Naive thymus-derived CD4-positive, alpha-beta T cell (primary cell): ENCODE measurements at regions not wholly inside any gene's neighbourhood (a gene's known extent, or its start where the extent isn't known, plus 50 kb on each side); places are given as distances from the start of the nearest gene placed in this dataset.

Source experiments
- ATAC-seq: fragments of 150-1000 bp; cut with Tn5 transposase; 2 replicates; pipeline ENCODE4 v1.10.0; 2021; ENCODE audit warnings: mild to moderate bottlenecking, moderate library complexity
- CTCF ChIA-PET: fragments of 350-600 bp; sonication (Branson Sonifier 250); formaldehyde crosslinking; loops from one replicate; lab custom pipeline; 2021; ENCODE audit warnings: antibody characterized with exemption; lab: Charles Lee
- POLR2A ChIA-PET: fragments of 350-600 bp; sonication (Branson Sonifier 250); formaldehyde crosslinking; loops from one replicate; lab custom pipeline; 2021; ENCODE audit warnings: antibody characterized with exemption, inconsistent platforms; lab: Charles Lee
- DNase-seq, 9 donors: peaks; one replicate each; pipeline versions ENCODE4 v3.0.0 to v3.0.0-alpha.2; 2020 to 2022; ENCODE audit warnings: mixed read lengths in 1 of 9
- H3K27ac ChIP-seq: one replicate; pipeline ENCODE4 v1.7.0; 2013; ENCODE audit warnings: mild to moderate bottlenecking, low read depth, low read length, moderate library complexity
- H3K27me3 ChIP-seq, 2 donors: one replicate each; pipeline ENCODE4 v1.7.0; 2013; ENCODE audit warnings: low read length in 2 of 2, mild to moderate bottlenecking in 2 of 2, moderate library complexity in 2 of 2; ENCODE audit not compliant: control insufficient read depth in 2 of 2, insufficient read depth in 2 of 2
- H3K36me3 ChIP-seq, 3 experiments: 1 replicate in 2 of 3; 2 replicates in 1 of 3; pipeline ENCODE4 v1.7.0; 2013; ENCODE audit warnings: low read length in 3 of 3, mild to moderate bottlenecking in 3 of 3, moderate library complexity in 1 of 3; ENCODE audit not compliant: insufficient read depth in 3 of 3, control insufficient read depth in 2 of 3
- H3K4me1 ChIP-seq, 2 donors: one replicate each; pipeline ENCODE4 v1.7.0; 2013; ENCODE audit warnings: low read length in 2 of 2, mild to moderate bottlenecking in 2 of 2, moderate library complexity in 1 of 2; ENCODE audit not compliant: control insufficient read depth in 2 of 2, insufficient read depth in 2 of 2
- H3K4me3 ChIP-seq: 2 replicates; pipeline ENCODE4 v1.7.0; 2013; ENCODE audit warnings: mild to moderate bottlenecking, low read length
- H3K9me3 ChIP-seq, 3 experiments: 1 replicate in 2 of 3; 2 replicates in 1 of 3; pipeline ENCODE4 v1.7.0; 2013; ENCODE audit warnings: low read length in 3 of 3; ENCODE audit not compliant: control insufficient read depth in 2 of 3
- H3K27ac Mint-ChIP-seq, 9 donors: one replicate each; pipeline ENCODE4 v1.8.0; 2020 to 2022; ENCODE audit warnings: mixed read lengths in 9 of 9, mild to moderate bottlenecking in 8 of 9, moderate library complexity in 5 of 9, inconsistent platforms in 2 of 9
- H3K27me3 Mint-ChIP-seq, 5 donors: one replicate each; pipeline ENCODE4 v1.8.0; 2021 to 2022; ENCODE audit warnings: mixed read lengths in 5 of 5, mild to moderate bottlenecking in 1 of 5
- H3K36me3 Mint-ChIP-seq, 5 donors: one replicate each; pipeline ENCODE4 v1.8.0; 2020 to 2022; ENCODE audit warnings: mixed read lengths in 5 of 5, mild to moderate bottlenecking in 3 of 5, inconsistent platforms in 1 of 5
- H3K4me1 Mint-ChIP-seq, 7 donors: one replicate each; pipeline ENCODE4 v1.8.0; 2020 to 2022; ENCODE audit warnings: mixed read lengths in 7 of 7, mild to moderate bottlenecking in 3 of 7, inconsistent platforms in 1 of 7
- H3K4me3 Mint-ChIP-seq, 10 donors: one replicate each; pipeline ENCODE4 v1.8.0; 2020 to 2022; ENCODE audit warnings: mild to moderate bottlenecking in 10 of 10, mixed read lengths in 10 of 10, moderate library complexity in 6 of 10, inconsistent platforms in 2 of 10
- H3K9me3 Mint-ChIP-seq, 11 donors: one replicate each; pipeline ENCODE4 v1.8.0; 2020 to 2022; ENCODE audit warnings: mixed read lengths in 11 of 11, mild to moderate bottlenecking in 4 of 11, inconsistent platforms in 1 of 11, moderate library complexity in 1 of 11
- intact Hi-C, 2 donors: fragments of 100-400 bp; cut with micrococcal nuclease; formaldehyde crosslinking; loops; one replicate each; pipeline ENCODE4 v1.15.1; 2023

DNA sequence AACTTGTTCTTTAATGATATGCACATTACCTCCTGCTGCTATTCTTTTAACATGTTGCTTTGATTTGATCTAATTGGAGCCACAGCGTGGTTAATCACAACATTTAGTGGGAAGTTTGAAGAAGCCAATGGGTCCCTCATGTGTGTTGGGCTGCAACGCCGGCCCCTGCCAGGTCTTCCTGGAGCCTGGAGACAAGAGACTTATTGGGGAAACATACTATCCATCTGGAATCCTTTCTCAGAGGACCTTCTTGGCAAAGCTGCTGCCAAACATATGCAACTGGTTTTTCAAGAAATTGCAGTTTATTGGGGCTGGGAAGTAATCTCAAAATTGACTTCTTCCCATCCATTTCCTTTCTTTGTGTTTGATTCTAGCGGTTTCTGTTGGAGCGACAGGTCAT lies 396.3 kb upstream of the PROK2 start:
- ATAC-seq (no peak), DNase-seq (no peak)
- no peak overlapping the region for H3K27ac Mint-ChIP-seq
- Histone ChIP-seq H3K27me3 (no peaks in the 10 kb centered on the region), H3K9me3 (no peaks in the 10 kb centered on the region), H3K4me1 (peaks cover 0 to 9% of the 10 kb centered on the region in 2 donors), H3K27ac (no peak overlapping the region), H3K36me3 (no peaks in the 10 kb centered on the region), H3K4me3 (no peak overlapping the region)
- no peaks in the 10 kb centered on the region for H3K36me3 Mint-ChIP-seq
- H3K4me3 Mint-ChIP-seq, result no peak overlapping the region
- ChIA-PET POLR2A (interaction anchor here (0.8 kb wide), 1 partner anchor 12 kb away, joined by 4 read pairs; no protein-coding TSS in a partner anchor), CTCF (no interaction called here)
- H3K27me3 Mint-ChIP-seq, result peaks cover 12 to 30% (median 20%) of the 10 kb centered on the region in 5 donors
- intact Hi-C loops, result no loop called here
- peaks cover 0 to 5% (median 0%) of the 10 kb centered on the region in 11 donors for H3K9me3 Mint-ChIP-seq
- H3K4me1 Mint-ChIP-seq, result peaks cover 5 to 19% (median 12%) of the 10 kb centered on the region in 7 donors

- peaks cover 5 to 20% (median 12%) of the 10 kb centered on the region in 7 donors for H3K4me1 Mint-ChIP-seq
- ChIA-PET POLR2A (interaction anchor here (0.6 kb wide), 1 partner anchor 171 kb away, joined by 3 read pairs; no protein-coding TSS in a partner anchor), CTCF (no interaction called here)
- Histone ChIP-seq H3K4me1 (peaks cover 0 to 9% of the 10 kb centered on the region in 2 donors), H3K27ac (no peak overlapping the region), H3K9me3 (no peaks in the 10 kb centered on the region), H3K36me3 (no peaks in the 10 kb centered on the region), H3K4me3 (no peak overlapping the region), H3K27me3 (no peaks in the 10 kb centered on the region)
- no peaks in the 10 kb centered on the region for H3K36me3 Mint-ChIP-seq
- H3K4me3 Mint-ChIP-seq, result no peak overlapping the region
- peaks cover 20 to 38% (median 28%) of the 10 kb centered on the region in 5 donors for H3K27me3 Mint-ChIP-seq
- DNase-seq, result no peak
- H3K27ac Mint-ChIP-seq, result no peak overlapping the region
- intact Hi-C loops, result no loop called here
- no peak for ATAC-seq
- peaks cover 0 to 5% (median 0%) of the 10 kb centered on the region in 11 donors for H3K9me3 Mint-ChIP-seq
Observed at GRCh38 chr3:72180405-72180804, 395.5 kb upstream of the PROK2 start.

DNA sequence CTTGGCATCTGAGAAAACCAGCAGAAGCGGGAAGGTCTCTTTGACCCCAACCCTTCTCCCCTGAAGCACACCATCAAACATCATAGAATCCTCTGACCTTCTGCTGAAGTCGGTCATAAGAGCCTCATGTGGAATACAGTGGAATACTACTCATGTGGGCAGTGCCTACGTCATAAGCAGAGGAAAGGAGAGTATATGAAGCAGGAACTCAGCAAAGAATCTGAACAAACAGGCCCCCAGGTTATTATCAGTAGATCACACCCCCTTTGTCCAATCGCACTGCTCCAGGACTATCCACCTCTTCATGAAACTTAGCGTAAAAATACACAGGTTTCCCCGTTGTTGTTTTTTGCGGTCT lies 394.1 kb upstream of the PROK2 start:
- H3K27me3 Mint-ChIP-seq, result peaks cover 22 to 47% (median 30%) of the 10 kb centered on the region in 5 donors
- H3K9me3 ChIP-seq, result no peaks in the 10 kb centered on the region
- peaks cover 0 to 9% of the 10 kb centered on the region in 2 donors for H3K4me1 ChIP-seq
- no peak for ATAC-seq
- peaks cover 0 to 6% (median 0%) of the 10 kb centered on the region in 11 donors for H3K9me3 Mint-ChIP-seq
- H3K27ac ChIP-seq, result no peak overlapping the region
- H3K27ac Mint-ChIP-seq, result no peak overlapping the region
- CTCF ChIA-PET, result no interaction called here
- DNase-seq, result no peak
- intact Hi-C loops, result loop anchor here in 1 of 2 donors (10.0 kb wide), 1 partner anchor 174 kb away; no protein-coding TSS in a partner anchor
- no peaks in the 10 kb centered on the region for H3K27me3 ChIP-seq
- H3K4me1 Mint-ChIP-seq, result peaks cover 5 to 20% (median 12%) of the 10 kb centered on the region in 7 donors
- no peak overlapping the region for H3K4me3 Mint-ChIP-seq
- POLR2A ChIA-PET, result interaction anchor here (0.7 kb wide), 1 partner anchor 68 kb away, joined by 3 read pairs; no protein-coding TSS in a partner anchor
- H3K4me3 ChIP-seq, result no peak overlapping the region
- H3K36me3 Mint-ChIP-seq, result no peaks in the 10 kb centered on the region
- no peaks in the 10 kb centered on the region for H3K36me3 ChIP-seq

- H3K36me3 Mint-ChIP-seq, result no peaks in the 10 kb centered on the region
- DNase-seq (no peak), ATAC-seq (no peak)
- Histone ChIP-seq H3K9me3 (no peaks in the 10 kb centered on the region), H3K27me3 (no peaks in the 10 kb centered on the region), H3K4me3 (no peak overlapping the region), H3K4me1 (peaks cover 0 to 9% of the 10 kb centered on the region in 2 donors), H3K27ac (no peak overlapping the region), H3K36me3 (no peaks in the 10 kb centered on the region)
- CTCF ChIA-PET, result no interaction called here
- peaks cover 22 to 47% (median 30%) of the 10 kb centered on the region in 5 donors for H3K27me3 Mint-ChIP-seq
- POLR2A ChIA-PET, result interaction anchor here (0.7 kb wide), 1 partner anchor 67 kb away, joined by 3 read pairs; no protein-coding TSS in a partner anchor
- peaks cover 0 to 6% (median 0%) of the 10 kb centered on the region in 11 donors for H3K9me3 Mint-ChIP-seq
- H3K4me1 Mint-ChIP-seq, result peaks cover 5 to 20% (median 12%) of the 10 kb centered on the region in 7 donors
- intact Hi-C loops, result loop anchor here in 1 of 2 donors (10.0 kb wide), 1 partner anchor 174 kb away; no protein-coding TSS in a partner anchor
- H3K27ac Mint-ChIP-seq, result no peak overlapping the region
- peak overlapping the region in 2 of 10 donors; percentile 60 to 74 for H3K4me3 Mint-ChIP-seq
Observed at GRCh38 chr3:72178463-72179106, 393.6 kb upstream of the PROK2 start.

DNA sequence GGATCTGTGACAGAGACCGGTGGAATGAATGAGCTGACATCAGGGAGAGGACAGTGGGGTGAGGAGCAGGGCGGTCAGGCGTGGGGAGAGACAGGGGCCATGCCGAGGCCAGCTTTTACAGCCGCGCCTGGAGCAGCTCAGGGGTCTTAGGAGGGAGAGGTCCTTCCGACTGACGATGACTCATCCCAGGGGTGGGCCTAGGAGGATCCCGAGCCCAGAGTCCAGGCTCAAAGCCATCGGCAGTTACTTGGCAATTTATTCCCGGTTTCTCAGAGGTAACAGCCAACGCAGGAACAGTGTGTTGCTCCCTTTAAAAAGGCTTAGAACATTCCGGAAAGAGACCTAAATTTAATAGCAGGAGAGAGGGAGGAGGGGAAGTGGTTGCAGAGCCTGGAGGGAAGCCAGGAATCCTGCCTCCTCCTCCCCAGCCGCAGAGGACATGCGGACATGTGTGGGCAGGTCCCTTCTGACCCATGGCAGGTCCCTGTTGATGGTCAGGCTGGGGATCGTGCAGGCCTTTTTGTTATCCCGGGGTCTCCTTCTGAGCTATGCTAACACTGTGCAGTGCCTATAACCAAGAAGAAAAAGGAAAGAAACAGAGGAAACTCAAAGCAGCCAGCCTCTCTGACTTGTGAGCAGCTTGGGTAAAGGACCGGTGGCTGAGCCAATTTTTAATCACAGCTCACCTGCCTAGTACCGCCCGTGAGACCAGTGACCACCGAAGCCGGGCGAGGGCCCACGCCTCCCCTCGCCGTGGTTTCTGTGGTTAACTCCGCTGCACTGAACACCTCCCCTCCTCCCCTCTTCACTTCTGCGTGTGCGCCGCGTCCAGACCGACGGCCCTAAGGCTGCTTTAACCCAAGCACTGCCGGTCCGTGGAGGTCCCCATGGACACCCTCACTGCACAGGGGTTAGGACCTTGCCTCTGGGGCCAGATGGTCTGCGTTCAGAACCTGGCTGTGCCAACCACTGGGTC lies 392.4 kb upstream of the PROK2 start:
- CTCF ChIA-PET, result no interaction called here
- Mint-ChIP-seq H3K4me3 (peak overlapping the region; percentile 33 to 82 (median 63)), H3K9me3 (peaks cover 0 to 7% (median 0%) of the 10 kb centered on the region in 11 donors), H3K36me3 (no peaks in the 10 kb centered on the region), H3K27ac (peak overlapping the region in 1 of 9 donors; percentile 16), H3K27me3 (peaks cover 24 to 47% (median 33%) of the 10 kb centered on the region in 5 donors), H3K4me1 (peaks cover 5 to 20% (median 10%) of the 10 kb centered on the region in 7 donors)
- POLR2A ChIA-PET, result no interaction called here
- Histone ChIP-seq H3K27ac (no peak overlapping the region), H3K27me3 (no peaks in the 10 kb centered on the region), H3K9me3 (no peaks in the 10 kb centered on the region), H3K4me3 (no peak overlapping the region), H3K4me1 (peaks cover 0 to 9% of the 10 kb centered on the region in 2 donors), H3K36me3 (no peaks in the 10 kb centered on the region)
- intact Hi-C loops, result loop anchor here in 1 of 2 donors (10.0 kb wide), 1 partner anchor 173 kb away; no protein-coding TSS in a partner anchor
- peak in 4 of 9 donors; percentile 9 to 25 (median 11) for DNase-seq
- peak; percentile 37 for ATAC-seq

DNA sequence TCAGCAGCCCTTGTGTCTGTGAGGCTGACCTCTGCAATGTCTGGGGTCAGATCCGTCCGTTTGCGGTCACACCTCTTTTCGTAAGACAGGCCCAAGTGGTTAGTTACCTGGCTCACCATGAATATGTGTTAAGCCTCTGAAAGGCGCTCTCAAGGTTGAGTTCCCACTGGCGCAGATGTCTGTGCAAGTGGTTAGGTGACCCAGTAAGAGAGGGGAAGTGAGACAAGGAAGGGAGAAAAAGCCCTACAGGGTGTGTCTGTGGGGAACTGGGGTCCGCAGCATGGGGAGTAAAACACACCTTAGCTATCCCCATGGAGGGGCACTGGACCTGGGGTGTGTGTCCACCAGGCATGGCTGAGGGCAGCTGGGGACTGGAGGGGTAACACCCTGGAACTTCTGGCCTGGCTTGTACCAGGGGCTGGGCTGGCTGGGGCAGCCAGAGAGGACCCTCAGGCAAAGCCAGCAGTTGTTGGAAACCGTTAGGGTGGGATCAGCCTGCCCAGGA lies 391.6 kb upstream of the PROK2 start:
- peaks cover 22 to 41% (median 34%) of the 10 kb centered on the region in 5 donors for H3K27me3 Mint-ChIP-seq
- H3K27ac Mint-ChIP-seq, result no peak overlapping the region
- H3K9me3 ChIP-seq, result no peaks in the 10 kb centered on the region
- no peaks in the 10 kb centered on the region for H3K27me3 ChIP-seq
- peaks cover 5 to 20% (median 9%) of the 10 kb centered on the region in 7 donors for H3K4me1 Mint-ChIP-seq
- DNase-seq, result no peak
- ChIA-PET CTCF (no interaction called here), POLR2A (no interaction called here)
- H3K4me1 ChIP-seq, result peaks cover 0 to 9% of the 10 kb centered on the region in 2 donors
- H3K4me3 Mint-ChIP-seq, result peak overlapping the region in 8 of 10 donors; percentile 26 to 82 (median 61)
- no peaks in the 10 kb centered on the region for H3K36me3 Mint-ChIP-seq
- no peak overlapping the region for H3K4me3 ChIP-seq
- ATAC-seq, result peak; percentile 61
- no peaks in the 10 kb centered on the region for H3K36me3 ChIP-seq
- H3K27ac ChIP-seq, result no peak overlapping the region
- intact Hi-C loops, result loop anchor here in 1 of 2 donors (10.0 kb wide), 1 partner anchor 172 kb away; no protein-coding TSS in a partner anchor
- peaks cover 0 to 7% (median 0%) of the 10 kb centered on the region in 11 donors for H3K9me3 Mint-ChIP-seq
